Right lung (tissue), 2 donors: ENCODE measurements at regions not wholly inside any gene's neighbourhood (a gene's known extent, or its start where the extent isn't known, plus 50 kb on each side); places are given as distances from the start of the nearest gene placed in this dataset.
A peak's percentile ranks its signal among the peaks of the same experiment; 100 is the strongest.
"Not testable (repeated sequence)": the region's sequence is repeated elsewhere in the genome, so short reads cannot be mapped to it uniquely, and the experiment has no call there.

Experiments used
- DNase-seq, 2 donors: peaks; one replicate each; pipeline ENCODE4 v3.0.0-alpha.2; 2013

DNA sequence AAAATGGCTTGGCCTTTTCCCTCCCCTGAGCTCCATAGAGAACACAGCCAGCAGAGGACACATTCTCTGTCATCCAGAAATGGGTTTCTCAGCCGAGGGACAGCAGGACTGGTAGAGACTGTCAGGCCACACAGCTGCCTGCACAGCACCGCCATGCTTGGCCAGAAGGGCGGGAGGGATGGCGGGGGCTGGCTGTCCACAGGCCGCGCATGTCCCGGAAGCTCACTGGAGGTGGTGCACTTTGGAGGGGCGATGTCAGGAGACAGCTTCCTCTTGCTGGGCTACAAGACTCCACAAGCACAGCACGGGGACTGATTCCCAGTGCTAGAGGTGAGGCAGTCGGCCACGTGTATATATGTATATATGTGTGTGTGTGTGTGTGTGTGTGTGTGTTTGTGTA lies 125.3 kb downstream of the GOLGA6L4 start:
- DNase-seq = not testable (repeated sequence)

- DNase-seq = not testable (repeated sequence)
Observed at GRCh38 chr15:84384421-84384820, 148.8 kb downstream of the GOLGA6L4 start.

DNA sequence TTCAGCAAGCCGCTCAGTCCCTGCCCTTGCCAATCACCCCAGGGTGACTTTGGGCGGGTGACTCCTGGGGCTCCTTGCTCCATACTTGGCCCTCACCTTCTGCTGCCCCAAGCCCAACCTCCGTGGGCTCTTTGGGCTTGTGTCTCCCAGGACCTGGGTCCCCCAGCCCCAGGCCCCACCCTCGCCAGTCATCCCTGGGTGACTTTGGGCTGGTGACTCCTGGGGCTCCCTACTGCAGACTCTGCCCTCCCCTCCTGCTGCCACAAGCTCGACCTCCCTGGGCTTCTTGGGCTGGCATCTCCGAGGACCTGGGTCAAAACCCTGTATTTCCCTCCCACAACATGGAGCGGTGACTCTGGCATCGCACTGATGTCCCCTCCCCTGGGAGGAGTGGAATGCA lies 151.5 kb downstream of the GOLGA6L4 start:
- no peak for DNase-seq

DNA sequence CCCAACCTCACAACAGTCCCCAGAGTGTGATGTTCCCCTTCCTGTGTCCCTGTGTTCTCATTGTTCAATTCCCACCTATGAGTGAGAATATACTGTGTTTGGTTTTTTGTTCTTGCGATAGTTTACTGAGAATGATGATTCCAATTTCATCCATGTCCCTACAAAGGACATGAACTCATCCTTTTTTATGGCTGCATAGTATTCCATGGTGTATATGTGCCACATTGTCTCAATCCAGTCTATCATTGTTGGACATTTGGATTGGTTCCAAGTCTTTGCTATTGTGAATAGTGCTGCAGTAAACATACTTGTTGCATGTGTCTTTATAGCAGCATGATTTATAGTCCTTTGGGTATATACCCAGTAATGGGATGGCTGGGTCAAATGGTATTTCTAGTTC lies 152.6 kb downstream of the GOLGA6L4 start:
- not testable (repeated sequence) for DNase-seq

GRCh38 chr15:84388638-84389037 lies 153.1 kb downstream of the GOLGA6L4 start:
- not testable (repeated sequence) for DNase-seq

GRCh38 chr15:84390324-84390723 lies 154.8 kb downstream of the GOLGA6L4 start:
- not testable (repeated sequence) for DNase-seq

DNA sequence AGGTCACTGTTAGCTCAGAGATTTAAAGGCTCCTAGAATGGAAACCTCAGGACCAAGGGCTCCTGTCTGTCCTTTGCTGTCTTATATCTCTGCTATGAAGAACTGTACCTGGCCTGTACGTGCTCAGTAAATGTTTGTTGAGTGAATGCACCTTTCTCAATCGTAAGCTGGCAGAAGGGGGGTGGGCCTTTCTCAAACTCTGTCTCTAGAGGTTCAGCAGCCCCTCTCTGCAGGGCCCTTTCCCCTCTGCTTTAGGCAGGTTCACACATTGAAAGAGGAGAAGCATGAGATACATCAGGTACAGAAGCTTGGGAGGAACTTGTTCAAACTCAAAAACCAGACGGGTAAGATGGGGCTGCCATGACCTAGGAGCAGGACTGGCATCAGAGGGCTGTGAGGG lies 155.6 kb downstream of the GOLGA6L4 start:
- no peak for DNase-seq

- not testable (repeated sequence) for DNase-seq
Observed at GRCh38 chr15:84392020-84392419, 156.4 kb downstream of the GOLGA6L4 start.

- DNase-seq = peak in 1 of 2 donors; percentile 8
Observed at GRCh38 chr15:84393386-84393936, 157.9 kb downstream of the GOLGA6L4 start.

DNA sequence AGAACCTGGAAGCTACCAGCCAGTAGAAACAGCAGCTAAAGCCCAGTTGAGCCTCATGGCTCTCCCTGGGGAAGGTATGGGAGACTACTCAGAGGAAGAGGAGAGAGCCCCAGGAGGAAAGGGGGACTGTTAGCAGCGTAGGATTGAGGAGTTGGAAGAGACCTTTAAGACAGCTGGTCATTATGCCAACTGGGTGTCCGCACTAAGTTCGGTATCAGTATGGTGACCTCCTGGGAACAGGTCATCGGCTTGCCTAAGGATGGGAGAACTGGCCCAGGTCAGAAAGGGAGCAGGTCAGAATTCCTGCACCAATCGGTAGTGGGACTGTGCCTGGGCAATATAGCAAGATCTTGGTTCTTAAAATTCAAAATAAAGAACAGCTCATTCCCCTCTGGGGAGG lies 158.4 kb downstream of the GOLGA6L4 start:
- DNase-seq = not testable (repeated sequence)

DNA sequence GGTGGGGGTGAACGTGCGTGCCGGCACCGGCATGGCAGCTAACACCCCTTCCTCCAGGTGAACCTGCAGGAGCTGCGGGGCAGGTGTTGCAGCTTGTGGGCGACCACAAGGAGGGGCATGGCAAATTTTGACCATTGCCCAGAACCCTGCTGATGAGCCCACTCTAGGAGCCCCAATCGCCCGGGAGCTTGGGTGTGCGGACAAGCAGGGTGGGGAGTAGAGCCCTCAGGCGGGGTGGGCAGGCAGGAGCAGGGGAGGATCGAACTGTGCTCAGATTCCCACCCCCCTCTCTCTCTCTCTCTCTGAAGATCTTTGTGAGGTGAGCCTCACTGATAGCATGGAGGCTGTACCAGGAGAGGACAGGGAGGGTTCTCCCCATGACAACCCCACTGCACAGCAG lies 159.8 kb downstream of the GOLGA6L4 start:
- DNase-seq = not testable (repeated sequence)

DNA sequence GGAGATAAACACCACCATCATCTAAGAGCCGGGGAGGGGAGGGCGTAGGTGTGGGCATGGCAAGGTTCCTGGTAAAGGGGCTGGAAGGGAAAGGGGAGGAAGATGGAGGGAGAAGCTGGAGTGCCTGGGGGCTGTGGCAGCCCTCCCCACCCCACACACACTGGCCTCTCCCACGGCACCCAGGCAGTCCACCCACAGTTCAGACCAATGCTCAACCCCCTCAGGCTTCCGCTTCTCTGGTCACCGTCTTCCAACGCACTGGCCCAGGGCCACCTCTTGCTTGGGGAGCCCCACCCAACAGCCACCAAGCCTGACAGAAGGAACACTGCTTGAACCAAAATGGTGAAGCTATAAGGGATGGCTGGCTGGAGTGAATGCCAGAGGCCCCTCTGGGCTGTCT lies 160.3 kb downstream of the GOLGA6L4 start:
- not testable (repeated sequence) for DNase-seq

DNA sequence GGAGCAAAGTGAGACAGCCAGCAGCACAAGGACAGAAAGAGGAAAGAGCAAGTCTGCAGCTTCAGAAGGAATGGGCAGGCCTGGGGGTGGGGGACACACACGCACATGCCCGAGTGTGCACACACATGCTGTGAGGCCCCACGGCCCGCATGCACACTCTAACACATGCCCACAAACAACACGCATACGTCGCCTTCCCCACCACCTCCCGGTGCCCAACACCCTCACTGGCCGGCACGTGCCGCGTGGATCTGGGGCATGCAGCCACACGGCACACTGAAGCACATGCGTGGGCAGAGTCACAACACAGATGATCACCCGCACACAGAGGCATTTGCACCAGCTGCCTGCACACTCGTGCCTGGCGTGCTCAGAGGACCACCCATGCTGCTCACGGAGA lies 161.5 kb downstream of the GOLGA6L4 start:
- DNase-seq = not testable (repeated sequence)

- DNase-seq = not testable (repeated sequence)
Observed at GRCh38 chr15:84398087-84398486, 162.5 kb downstream of the GOLGA6L4 start.

DNA sequence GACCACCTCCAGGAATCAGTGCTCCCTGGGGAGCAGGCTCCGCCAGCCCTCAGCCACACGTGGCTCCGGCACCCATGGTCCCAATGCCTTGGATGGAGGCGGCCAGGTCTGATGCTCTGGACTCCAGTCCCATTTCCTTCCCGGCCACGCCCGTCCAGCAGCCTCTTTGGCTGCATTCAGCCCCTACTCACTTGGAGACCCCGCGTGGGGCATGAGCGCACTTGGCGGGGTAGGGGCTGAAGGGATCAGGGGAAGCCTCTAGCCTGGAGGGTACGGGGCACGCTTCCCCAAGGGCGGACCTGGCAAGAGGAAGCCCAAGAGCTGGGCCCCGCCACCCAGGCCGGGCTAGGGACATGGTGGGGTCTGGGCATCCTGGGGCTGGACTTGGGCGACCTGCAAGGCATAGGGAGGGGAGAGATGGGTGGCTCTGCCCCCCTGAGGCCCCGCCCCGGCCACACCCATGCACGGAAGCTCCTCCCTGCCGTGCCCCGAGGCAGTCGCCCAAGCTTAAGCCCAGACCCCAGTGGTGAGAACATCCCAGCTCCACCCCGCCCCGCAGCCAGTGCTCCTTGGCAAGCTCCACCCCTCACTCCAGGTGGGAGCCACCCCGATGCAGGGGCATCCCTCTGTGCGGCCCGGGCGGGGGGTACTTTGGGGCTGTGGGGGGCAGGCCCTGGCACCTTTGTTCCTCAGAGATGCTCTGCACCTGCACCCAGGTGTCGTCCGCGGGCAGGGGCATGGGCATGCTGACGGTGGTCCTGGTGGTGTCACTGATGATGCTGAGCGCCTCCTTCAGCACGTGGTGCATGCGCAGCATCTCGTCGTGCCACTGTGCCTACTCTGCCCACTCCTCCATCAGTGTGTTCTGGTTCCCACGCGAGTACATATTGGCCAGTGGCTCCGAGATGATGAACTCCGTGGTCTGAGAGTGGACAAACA lies 163.5 kb downstream of the GOLGA6L4 start:
- DNase-seq = no peak

- no peak for DNase-seq
Observed at GRCh38 chr15:84400017-84400740, 164.6 kb downstream of the GOLGA6L4 start.

GRCh38 chr15:84400820-84401219 lies 165.2 kb downstream of the GOLGA6L4 start:
- DNase-seq = no peak

DNA sequence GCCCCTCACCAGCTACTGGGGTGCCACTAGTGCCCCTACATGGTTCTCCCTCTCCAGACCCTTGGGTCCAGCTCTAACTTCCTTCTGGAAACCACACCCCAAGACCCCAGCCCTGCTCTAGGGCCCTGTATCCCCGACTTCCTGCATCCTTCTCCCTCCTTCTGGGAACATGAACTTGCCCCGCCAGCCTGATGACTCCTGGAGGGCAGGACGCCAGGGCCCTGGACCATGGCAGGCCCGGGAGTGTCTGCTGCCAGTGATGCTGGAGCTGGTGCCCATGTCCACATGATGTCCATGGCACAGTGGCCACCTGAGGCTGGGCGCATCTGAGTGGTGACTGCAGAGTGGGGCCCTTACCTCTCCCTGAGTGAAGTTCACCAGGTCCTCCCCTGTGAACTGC lies 165.9 kb downstream of the GOLGA6L4 start:
- not testable (repeated sequence) for DNase-seq

DNA sequence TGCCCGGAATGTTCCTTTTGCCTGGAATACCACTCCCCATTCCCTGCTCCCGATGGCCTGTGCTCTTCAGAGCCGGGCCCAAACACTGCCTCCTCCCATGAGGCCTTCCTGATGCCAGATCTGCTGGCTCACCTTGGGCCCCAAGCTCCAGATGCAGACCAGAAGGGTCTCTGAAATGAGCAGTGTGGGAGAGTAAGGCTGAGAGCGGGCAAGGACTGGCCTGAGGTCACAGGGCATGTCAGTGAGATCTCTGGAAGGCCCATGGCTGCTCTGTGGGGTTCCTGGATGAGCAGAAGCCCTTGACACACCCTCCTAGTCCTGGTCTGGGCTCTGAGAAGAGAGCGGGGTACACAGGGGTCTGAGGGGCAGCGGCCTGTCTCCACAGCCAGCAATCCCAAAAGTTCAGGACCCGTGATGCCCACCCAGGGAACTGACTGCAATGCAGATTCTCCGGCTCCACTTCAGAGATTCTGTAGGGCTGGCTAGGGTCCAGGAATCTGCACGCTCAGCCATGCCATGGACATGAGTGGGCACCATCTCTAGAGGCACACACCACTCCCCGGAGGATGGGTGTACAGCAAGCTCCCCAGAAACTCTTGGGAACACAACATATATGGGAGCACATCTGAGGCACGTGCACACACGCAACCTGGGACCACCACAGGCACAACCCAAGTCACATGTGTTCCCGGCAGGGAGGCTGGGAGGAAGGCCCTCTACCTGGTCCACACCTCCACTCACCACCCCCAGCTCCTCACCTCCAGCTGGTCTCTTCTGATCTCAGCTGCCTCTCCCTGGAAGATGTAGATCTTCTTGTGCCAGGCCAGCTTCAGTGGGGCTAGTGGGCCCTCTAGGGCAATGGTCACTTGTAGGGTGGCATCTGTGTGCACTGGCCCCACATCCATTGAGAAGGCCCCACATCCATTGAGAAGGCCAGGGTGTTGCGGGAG lies 166.6 kb downstream of the GOLGA6L4 start:
- not testable (repeated sequence) for DNase-seq

- no peak for DNase-seq
Observed at GRCh38 chr15:84402856-84403608, 167.5 kb downstream of the GOLGA6L4 start.
